ENCODE measurements at regions not wholly inside any gene's neighbourhood (a gene's known extent, or its start where the extent isn't known, plus 50 kb on each side); places are given as distances from the start of the nearest gene placed in this dataset.

GRCh38 chr10:34001087-34001580, 666.7 kb upstream of the NRP1 start:
- Histone ChIP-seq H3K36me3 (replicated peaks; ENCODE audit: control insufficient read depth, insufficient read depth, low read length) (no peaks in the 10 kb centered on the region), H3K4me3 (ENCODE audit: insufficient read depth, low read depth, low read length) (no peak overlapping the region), H3K27me3 (ENCODE audit: control insufficient read depth, insufficient read depth, low read length) (no peaks in the 10 kb centered on the region)
- no peak for DNase-seq

- no peak for DNase-seq
- Histone ChIP-seq H3K36me3 (replicated peaks; ENCODE audit: control insufficient read depth, insufficient read depth, low read length) (no peaks in the 10 kb centered on the region), H3K4me3 (ENCODE audit: insufficient read depth, low read depth, low read length) (no peak overlapping the region), H3K27me3 (ENCODE audit: control insufficient read depth, insufficient read depth, low read length) (no peaks in the 10 kb centered on the region)
These were observed 659.5 kb upstream of the NRP1 start for GRCh38 chr10:33993917-33994316.

DNA sequence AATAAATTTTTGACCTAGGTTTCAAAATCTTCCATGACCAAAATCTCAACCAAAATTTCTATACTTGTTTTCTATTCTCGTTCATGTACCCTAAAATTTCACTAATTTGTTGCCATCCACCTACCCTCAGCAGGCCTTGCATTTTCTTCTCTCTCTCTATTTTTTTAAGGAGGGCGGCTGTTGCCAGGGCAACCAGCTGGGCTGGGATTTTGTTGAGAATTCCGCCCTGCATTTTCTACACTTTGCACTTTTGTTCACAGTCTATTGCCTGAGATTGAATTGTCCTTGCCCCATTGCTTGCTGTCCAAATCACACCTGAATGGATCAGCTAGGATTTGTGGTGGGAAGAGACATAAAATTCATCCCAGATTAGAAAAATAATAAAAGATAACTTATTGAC, 657.5 kb upstream of the NRP1 start:
- H3K36me3 ChIP-seq (replicated peaks; ENCODE audit: control insufficient read depth, insufficient read depth, low read length) = no peaks in the 10 kb centered on the region
- H3K27me3 ChIP-seq (ENCODE audit: control insufficient read depth, insufficient read depth, low read length) = no peaks in the 10 kb centered on the region
- H3K4me3 ChIP-seq (ENCODE audit: insufficient read depth, low read depth, low read length) = no peak overlapping the region
- no peak for DNase-seq

DNA sequence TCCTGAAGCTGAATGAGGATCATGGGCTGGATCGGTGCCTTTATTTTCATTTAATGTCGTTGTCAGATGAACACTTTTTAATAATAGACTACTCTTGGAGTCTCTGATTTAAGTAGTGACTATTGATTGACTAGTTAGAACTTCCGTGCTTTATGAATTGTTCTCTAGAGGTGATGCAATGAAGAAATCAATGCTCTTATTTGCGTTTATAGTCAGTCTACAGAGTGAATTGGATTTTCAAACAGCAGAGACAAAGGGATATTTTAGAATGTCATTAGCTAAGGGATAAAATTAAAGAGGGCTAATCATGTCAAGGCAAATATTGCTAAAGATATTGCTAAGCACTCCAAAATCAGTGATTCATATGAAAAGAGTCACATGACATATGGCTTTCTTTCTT, 652.0 kb upstream of the NRP1 start:
- H3K36me3 ChIP-seq (replicated peaks; ENCODE audit: control insufficient read depth, insufficient read depth, low read length) = no peaks in the 10 kb centered on the region
- H3K27me3 ChIP-seq (ENCODE audit: control insufficient read depth, insufficient read depth, low read length) = no peaks in the 10 kb centered on the region
- DNase-seq = no peak
- H3K4me3 ChIP-seq (ENCODE audit: insufficient read depth, low read depth, low read length) = no peak overlapping the region

DNA sequence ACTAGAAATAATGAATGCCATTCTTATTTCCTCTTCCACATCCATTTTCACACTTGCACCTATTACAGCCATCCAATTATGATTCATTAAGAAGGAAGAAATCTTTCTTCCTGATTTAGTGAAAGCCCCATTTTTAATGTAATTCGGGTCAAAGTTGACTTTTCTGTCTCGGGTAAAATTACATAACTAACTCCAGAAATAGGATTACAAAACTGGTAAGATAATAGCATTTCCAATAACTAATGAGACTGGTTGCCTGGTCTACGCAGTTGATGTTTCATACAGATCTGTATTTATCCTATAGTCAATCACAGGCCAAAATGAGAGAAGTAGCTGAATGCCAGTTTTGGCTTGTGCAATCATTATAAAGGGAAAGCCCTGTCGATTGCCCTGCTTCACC, 651.5 kb upstream of the NRP1 start:
- no peak overlapping the region for H3K4me3 ChIP-seq (ENCODE audit: insufficient read depth, low read depth, low read length)
- no peaks in the 10 kb centered on the region for H3K36me3 ChIP-seq (replicated peaks; ENCODE audit: control insufficient read depth, insufficient read depth, low read length)
- no peak for DNase-seq
- no peaks in the 10 kb centered on the region for H3K27me3 ChIP-seq (ENCODE audit: control insufficient read depth, insufficient read depth, low read length)

DNA sequence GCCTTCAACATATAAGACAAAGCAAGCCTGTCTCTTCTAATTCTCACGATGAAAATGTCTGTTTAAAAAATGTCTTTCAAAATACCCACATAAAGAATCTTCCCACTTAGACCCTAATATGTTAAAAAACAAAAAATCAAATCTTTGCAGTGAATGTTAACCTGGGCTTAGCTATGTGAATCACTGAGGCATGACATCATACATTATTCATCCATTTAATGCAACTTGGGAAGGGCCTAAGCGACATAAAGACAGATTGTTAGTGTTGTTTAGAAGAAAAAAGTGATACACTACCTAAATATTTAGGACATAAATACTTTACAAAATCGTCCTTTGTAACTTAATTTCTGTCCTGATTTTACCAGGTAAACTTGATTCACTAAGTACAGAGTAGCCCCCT, 648.5 kb upstream of the NRP1 start:
- DNase-seq = no peak
- no peaks in the 10 kb centered on the region for H3K36me3 ChIP-seq (replicated peaks; ENCODE audit: control insufficient read depth, insufficient read depth, low read length)
- H3K4me3 ChIP-seq (ENCODE audit: insufficient read depth, low read depth, low read length) = no peak overlapping the region

GRCh38 chr10:33981301-33981700, 646.8 kb upstream of the NRP1 start:
- H3K4me3 ChIP-seq (ENCODE audit: insufficient read depth, low read depth, low read length) = no peak overlapping the region
- H3K27me3 ChIP-seq (ENCODE audit: control insufficient read depth, insufficient read depth, low read length) = no peaks in the 10 kb centered on the region
- H3K36me3 ChIP-seq (replicated peaks; ENCODE audit: control insufficient read depth, insufficient read depth, low read length) = no peaks in the 10 kb centered on the region
- no peak for DNase-seq

More for the DNA sequence above, 648.5 kb upstream of the NRP1 start:
- no peaks in the 10 kb centered on the region for H3K27me3 ChIP-seq (ENCODE audit: control insufficient read depth, insufficient read depth, low read length)

- Histone ChIP-seq H3K27me3 (ENCODE audit: control insufficient read depth, insufficient read depth, low read length) (no peaks in the 10 kb centered on the region), H3K4me3 (ENCODE audit: insufficient read depth, low read depth, low read length) (no peak overlapping the region), H3K36me3 (replicated peaks; ENCODE audit: control insufficient read depth, insufficient read depth, low read length) (no peaks in the 10 kb centered on the region)
- DNase-seq = no peak
These were observed 644.7 kb upstream of the NRP1 start for GRCh38 chr10:33979195-33979594.

GRCh38 chr10:33975481-33975880, 641.0 kb upstream of the NRP1 start:
- Histone ChIP-seq H3K27me3 (ENCODE audit: control insufficient read depth, insufficient read depth, low read length) (no peaks in the 10 kb centered on the region), H3K4me3 (ENCODE audit: insufficient read depth, low read depth, low read length) (no peak overlapping the region), H3K36me3 (replicated peaks; ENCODE audit: control insufficient read depth, insufficient read depth, low read length) (no peaks in the 10 kb centered on the region)
- DNase-seq = no peak

GRCh38 chr10:33974976-33975478, 640.6 kb upstream of the NRP1 start:
- no peak for DNase-seq
- H3K27me3 ChIP-seq (ENCODE audit: control insufficient read depth, insufficient read depth, low read length) = no peaks in the 10 kb centered on the region
- no peaks in the 10 kb centered on the region for H3K36me3 ChIP-seq (replicated peaks; ENCODE audit: control insufficient read depth, insufficient read depth, low read length)
- no peak overlapping the region for H3K4me3 ChIP-seq (ENCODE audit: insufficient read depth, low read depth, low read length)

- Histone ChIP-seq H3K36me3 (replicated peaks; ENCODE audit: control insufficient read depth, insufficient read depth, low read length) (no peaks in the 10 kb centered on the region), H3K4me3 (ENCODE audit: insufficient read depth, low read depth, low read length) (no peak overlapping the region), H3K27me3 (ENCODE audit: control insufficient read depth, insufficient read depth, low read length) (no peaks in the 10 kb centered on the region)
- no peak for DNase-seq
These were observed 634.5 kb upstream of the NRP1 start for GRCh38 chr10:33968983-33969382.

DNA sequence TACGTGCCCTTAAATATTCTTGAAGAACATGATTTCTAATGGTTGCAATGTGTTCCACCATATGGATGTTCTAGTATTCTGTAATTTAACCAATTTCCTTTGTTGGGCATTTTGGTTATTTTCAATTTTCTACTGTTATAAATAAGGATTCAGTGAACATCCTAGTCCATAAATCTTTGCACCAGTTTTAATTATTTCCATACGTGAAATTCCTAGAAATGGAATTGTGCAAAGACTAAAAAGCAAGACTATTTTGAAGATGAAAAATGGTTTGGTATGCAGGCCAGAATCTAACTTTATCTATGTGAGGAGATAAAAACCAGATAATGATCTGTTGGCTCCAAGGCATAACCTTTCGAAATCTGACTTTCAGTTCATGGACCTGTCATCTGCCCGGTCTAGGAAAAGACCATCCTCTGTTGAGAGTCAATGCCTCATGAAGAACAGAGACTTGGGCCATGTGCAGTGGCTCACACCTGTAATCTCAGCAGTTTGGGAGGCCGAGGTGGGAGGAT, 633.2 kb upstream of the NRP1 start:
- DNase-seq = no peak
- no peak overlapping the region for H3K4me3 ChIP-seq (ENCODE audit: insufficient read depth, low read depth, low read length)
- no peaks in the 10 kb centered on the region for H3K36me3 ChIP-seq (replicated peaks; ENCODE audit: control insufficient read depth, insufficient read depth, low read length)
- no peaks in the 10 kb centered on the region for H3K27me3 ChIP-seq (ENCODE audit: control insufficient read depth, insufficient read depth, low read length)

GRCh38 chr10:33966946-33967345, 632.5 kb upstream of the NRP1 start:
- no peak for DNase-seq
- Histone ChIP-seq H3K4me3 (ENCODE audit: insufficient read depth, low read depth, low read length) (no peak overlapping the region), H3K27me3 (ENCODE audit: control insufficient read depth, insufficient read depth, low read length) (no peaks in the 10 kb centered on the region), H3K36me3 (replicated peaks; ENCODE audit: control insufficient read depth, insufficient read depth, low read length) (no peaks in the 10 kb centered on the region)

GRCh38 chr10:33965795-33966581, 631.5 kb upstream of the NRP1 start:
- DNase-seq = no peak
- Histone ChIP-seq H3K36me3 (replicated peaks; ENCODE audit: control insufficient read depth, insufficient read depth, low read length) (no peaks in the 10 kb centered on the region), H3K4me3 (ENCODE audit: insufficient read depth, low read depth, low read length) (no peak overlapping the region), H3K27me3 (ENCODE audit: control insufficient read depth, insufficient read depth, low read length) (no peaks in the 10 kb centered on the region)

GRCh38 chr10:33963729-33964128, 629.3 kb upstream of the NRP1 start:
- Histone ChIP-seq H3K4me3 (ENCODE audit: insufficient read depth, low read depth, low read length) (no peak overlapping the region), H3K36me3 (replicated peaks; ENCODE audit: control insufficient read depth, insufficient read depth, low read length) (no peaks in the 10 kb centered on the region), H3K27me3 (ENCODE audit: control insufficient read depth, insufficient read depth, low read length) (no peaks in the 10 kb centered on the region)
- no peak for DNase-seq

Data from H7 (cell line).